ENCODE measurements at regions not wholly inside any gene's neighbourhood (a gene's known extent, or its start where the extent isn't known, plus 50 kb on each side); places are given as distances from the start of the nearest gene placed in this dataset.
"Not testable (repeated sequence)": the region's sequence is repeated elsewhere in the genome, so short reads cannot be mapped to it uniquely, and the experiment has no call there.

- H3K4me3 ChIP-seq (ENCODE audit: low read depth, low read length), result no peak overlapping the region
- no peak for TF ChIP-seq MAX (IDR thresholded peaks at IDR 0.05; ENCODE audit: low read depth, low read length)
- TF ChIP-seq MYC (IDR thresholded peaks at IDR 0.05; ENCODE audit: low read depth, low read length), result no peak
- TF ChIP-seq CTCF (IDR thresholded peaks at IDR 0.05; ENCODE audit: low read depth, low read length), result no peak
- no peak for TF ChIP-seq POLR2A (IDR thresholded peaks at IDR 0.05; ENCODE audit: extremely low read depth, insufficient read length)
- DNase-seq (ENCODE audit: low read depth), result no peak
Observed at GRCh38 chr5:130836729-130837649, 328.1 kb downstream of the HINT1 start.

DNA sequence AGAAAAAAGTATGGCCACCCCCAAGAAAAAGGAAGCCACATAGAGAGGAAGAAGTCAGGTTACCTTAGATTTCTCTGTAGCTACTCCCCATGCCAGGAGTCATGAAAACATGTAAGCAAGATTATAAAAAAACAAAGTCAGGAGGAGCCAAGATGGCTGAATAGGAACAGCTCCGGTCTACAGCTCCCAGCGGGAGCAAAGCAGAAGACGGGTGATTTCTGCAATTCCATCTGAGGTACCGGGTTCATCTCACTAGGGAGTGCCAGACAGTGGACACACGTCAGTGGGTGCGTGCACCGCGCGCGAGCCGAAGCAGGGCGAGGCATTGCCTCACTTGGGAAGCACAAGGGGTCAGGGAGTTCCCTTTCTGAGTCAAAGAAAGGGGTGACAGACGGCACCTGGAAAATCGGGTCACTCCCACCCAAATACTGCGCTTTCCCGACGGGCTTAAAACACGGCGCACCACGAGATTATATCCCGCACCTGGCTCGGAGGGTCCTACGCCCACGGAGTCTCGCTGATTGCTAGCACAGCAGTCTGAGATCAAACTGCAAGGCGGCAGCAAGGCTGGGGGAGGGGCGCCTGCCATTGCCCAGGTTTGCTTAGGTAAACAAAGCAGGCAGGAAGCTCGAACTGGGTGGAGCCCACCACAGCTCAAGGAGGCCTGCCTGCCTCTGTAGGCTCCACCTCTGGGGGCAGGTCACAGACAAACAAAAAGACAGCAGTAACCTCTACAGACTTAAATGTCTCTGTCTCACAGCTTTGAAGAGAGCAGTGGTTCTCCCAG, 347.3 kb downstream of the HINT1 start:
- not testable (repeated sequence) for DNase-seq (ENCODE audit: low read depth); H3K4me3 ChIP-seq (ENCODE audit: low read depth, low read length)

DNA sequence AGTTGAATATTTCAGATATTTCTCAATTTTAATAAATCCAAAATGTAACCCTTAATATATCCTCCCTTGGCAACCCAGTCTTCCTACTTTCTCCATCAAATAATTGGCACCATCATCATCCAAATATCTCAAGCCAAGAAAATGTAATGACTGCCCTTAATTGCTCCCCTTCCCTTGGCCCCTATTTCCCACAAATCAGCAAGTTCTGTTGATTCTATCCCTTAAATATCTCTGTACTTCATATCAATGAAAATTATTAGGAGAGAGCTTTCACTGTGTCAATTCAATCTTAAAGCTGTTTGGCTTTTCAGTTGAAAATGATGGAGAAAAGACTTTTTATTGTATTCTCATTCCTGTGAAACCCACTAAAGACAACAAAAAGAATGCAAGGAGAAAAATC, 349.8 kb downstream of the HINT1 start:
- H3K4me3 ChIP-seq (ENCODE audit: low read depth, low read length), result no peak overlapping the region
- TF ChIP-seq CTCF (IDR thresholded peaks at IDR 0.05; ENCODE audit: low read depth, low read length) (no peak), MYC (IDR thresholded peaks at IDR 0.05; ENCODE audit: low read depth, low read length) (no peak), POLR2A (IDR thresholded peaks at IDR 0.05; ENCODE audit: extremely low read depth, insufficient read length) (no peak), MAX (IDR thresholded peaks at IDR 0.05; ENCODE audit: low read depth, low read length) (no peak)
- DNase-seq (ENCODE audit: low read depth), result no peak

DNA sequence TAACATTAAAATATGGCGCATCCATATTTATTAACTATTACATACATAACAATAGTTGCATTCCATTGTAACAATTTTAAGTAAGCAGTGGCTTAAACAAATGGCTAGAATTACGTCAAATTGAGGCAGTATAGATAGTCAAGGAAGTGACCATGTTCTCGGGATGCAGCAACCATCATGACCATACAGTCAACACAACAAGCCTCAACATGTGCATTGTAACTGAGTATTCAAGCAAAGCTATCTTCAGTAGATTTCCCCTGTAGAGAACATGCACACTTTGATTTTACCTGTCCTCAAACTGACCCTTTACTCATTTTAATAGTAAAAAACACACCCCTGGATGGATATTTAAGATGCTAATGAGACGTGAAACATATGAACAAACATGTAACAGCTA, 356.4 kb downstream of the HINT1 start:
- no peak overlapping the region for H3K4me3 ChIP-seq (ENCODE audit: low read depth, low read length)
- TF ChIP-seq MYC (IDR thresholded peaks at IDR 0.05; ENCODE audit: low read depth, low read length), result no peak
- TF ChIP-seq POLR2A (IDR thresholded peaks at IDR 0.05; ENCODE audit: extremely low read depth, insufficient read length), result no peak
- TF ChIP-seq MAX (IDR thresholded peaks at IDR 0.05; ENCODE audit: low read depth, low read length), result no peak
- no peak for TF ChIP-seq CTCF (IDR thresholded peaks at IDR 0.05; ENCODE audit: low read depth, low read length)
- no peak for DNase-seq (ENCODE audit: low read depth)

- DNase-seq (ENCODE audit: low read depth), result no peak
- TF ChIP-seq MYC (IDR thresholded peaks at IDR 0.05; ENCODE audit: low read depth, low read length), result no peak
- no peak for TF ChIP-seq CTCF (IDR thresholded peaks at IDR 0.05; ENCODE audit: low read depth, low read length)
- no peak for TF ChIP-seq POLR2A (IDR thresholded peaks at IDR 0.05; ENCODE audit: extremely low read depth, insufficient read length)
- no peak for TF ChIP-seq MAX (IDR thresholded peaks at IDR 0.05; ENCODE audit: low read depth, low read length)
- H3K4me3 ChIP-seq (ENCODE audit: low read depth, low read length), result no peak overlapping the region
Observed at GRCh38 chr5:130805648-130806047, 359.4 kb downstream of the HINT1 start.

- no peak for TF ChIP-seq MYC (IDR thresholded peaks at IDR 0.05; ENCODE audit: low read depth, low read length)
- no peak for TF ChIP-seq MAX (IDR thresholded peaks at IDR 0.05; ENCODE audit: low read depth, low read length)
- DNase-seq (ENCODE audit: low read depth), result no peak
Observed at GRCh38 chr5:130805036-130805435, 360.0 kb downstream of the HINT1 start.

More at GRCh38 chr5:130805036-130805435, 360.0 kb downstream of the HINT1 start:
- H3K4me3 ChIP-seq (ENCODE audit: low read depth, low read length), result no peak overlapping the region
